HCT116 (cell line): ENCODE measurements at regions not wholly inside any gene's neighbourhood (a gene's known extent, or its start where the extent isn't known, plus 50 kb on each side); places are given as distances from the start of the nearest gene placed in this dataset.

ENCODE experiments used
- EZH2phosphoT487 ChIP-seq: fragments of 200-600 bp; IDR thresholded peaks from 2 replicates; pipeline ENCODE4 v1.6.1; 2018; ENCODE audit warnings: antibody characterized with exemption, borderline replicate concordance
- POLR2AphosphoS5 ChIP-seq: IDR thresholded peaks from 2 replicates; pipeline ENCODE4 v1.6.1; 2011; ENCODE audit warnings: mild to moderate bottlenecking, low read depth, low read length, moderate library complexity
- ZNF274 ChIP-seq: fragments of 200-500 bp; sonication (Bioruptor generic); IDR thresholded peaks from 2 replicates; pipeline ENCODE4 v1.6.1; 2014; ENCODE audit warnings: mild to moderate bottlenecking, low read depth, low read length, inconsistent platforms
- TF ChIP-seq, protein P1 (sequence below), 3 experiments: fragments of 200-600 bp in 1 of 3; sonication (generic) in 1 of 3; IDR thresholded peaks in 2 of 3; conservative IDR thresholded peaks in 1 of 3; 2 replicates each; pipeline ENCODE4 v1.5.1; 2012 to 2017; ENCODE audit warnings: low read depth in 2 of 3, low read length in 2 of 3, antibody characterized with exemption in 1 of 3, borderline replicate concordance in 1 of 3, control low read depth in 1 of 3, mild to moderate bottlenecking in 1 of 3, mixed read lengths in 1 of 3, mixed run types in 1 of 3, moderate library complexity in 1 of 3; ENCODE audit not compliant: insufficient read depth in 1 of 3
- TF ChIP-seq, protein P2 (sequence below): IDR thresholded peaks from 2 replicates; pipeline ENCODE4 v1.6.1; 2011; ENCODE audit warnings: mild to moderate bottlenecking, low read length, moderate library complexity; ENCODE audit not compliant: insufficient replicate concordance; ENCODE audit errors: extremely low read depth
- TF ChIP-seq, protein P3 (sequence below): IDR thresholded peaks from 2 replicates; pipeline ENCODE4 v1.6.1; 2012

DNA sequence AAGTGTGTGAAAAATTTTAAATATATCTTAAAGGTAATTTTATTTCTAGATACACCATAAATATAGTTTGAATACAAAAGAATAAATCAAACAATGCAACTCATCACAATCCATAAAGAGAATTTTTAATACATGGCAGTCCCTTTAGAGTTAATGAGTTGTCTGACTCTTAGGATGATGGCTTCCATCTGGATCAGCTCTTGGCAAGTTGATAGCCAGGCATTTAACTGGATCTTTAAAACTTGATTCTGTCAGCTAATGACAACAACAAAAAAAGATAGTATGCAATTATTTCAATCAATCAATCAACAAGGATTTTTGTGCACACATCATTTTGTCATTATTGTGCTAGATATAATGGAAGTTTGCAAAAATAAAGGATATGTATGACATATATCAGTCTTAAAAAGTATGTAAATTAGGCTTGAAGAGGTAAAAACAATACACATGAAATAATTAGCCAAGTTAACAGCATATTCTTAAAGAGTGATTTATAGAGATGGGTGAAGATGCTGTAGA is 174.9 kb upstream of the PCDH18 start:
- no peak for TF ChIP-seq ZNF274
- TF ChIP-seq, protein P1, sequence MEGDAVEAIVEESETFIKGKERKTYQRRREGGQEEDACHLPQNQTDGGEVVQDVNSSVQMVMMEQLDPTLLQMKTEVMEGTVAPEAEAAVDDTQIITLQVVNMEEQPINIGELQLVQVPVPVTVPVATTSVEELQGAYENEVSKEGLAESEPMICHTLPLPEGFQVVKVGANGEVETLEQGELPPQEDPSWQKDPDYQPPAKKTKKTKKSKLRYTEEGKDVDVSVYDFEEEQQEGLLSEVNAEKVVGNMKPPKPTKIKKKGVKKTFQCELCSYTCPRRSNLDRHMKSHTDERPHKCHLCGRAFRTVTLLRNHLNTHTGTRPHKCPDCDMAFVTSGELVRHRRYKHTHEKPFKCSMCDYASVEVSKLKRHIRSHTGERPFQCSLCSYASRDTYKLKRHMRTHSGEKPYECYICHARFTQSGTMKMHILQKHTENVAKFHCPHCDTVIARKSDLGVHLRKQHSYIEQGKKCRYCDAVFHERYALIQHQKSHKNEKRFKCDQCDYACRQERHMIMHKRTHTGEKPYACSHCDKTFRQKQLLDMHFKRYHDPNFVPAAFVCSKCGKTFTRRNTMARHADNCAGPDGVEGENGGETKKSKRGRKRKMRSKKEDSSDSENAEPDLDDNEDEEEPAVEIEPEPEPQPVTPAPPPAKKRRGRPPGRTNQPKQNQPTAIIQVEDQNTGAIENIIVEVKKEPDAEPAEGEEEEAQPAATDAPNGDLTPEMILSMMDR (IDR thresholded peaks at IDR 0.05 in 2 of 3, conservative IDR thresholded peaks at IDR 0.05 in 1 of 3; ENCODE audit: borderline replicate concordance in 1 of 3, insufficient read depth in 1 of 3, low read depth in 2 of 3, low read length in 2 of 3): no peak
- TF ChIP-seq, protein P2, sequence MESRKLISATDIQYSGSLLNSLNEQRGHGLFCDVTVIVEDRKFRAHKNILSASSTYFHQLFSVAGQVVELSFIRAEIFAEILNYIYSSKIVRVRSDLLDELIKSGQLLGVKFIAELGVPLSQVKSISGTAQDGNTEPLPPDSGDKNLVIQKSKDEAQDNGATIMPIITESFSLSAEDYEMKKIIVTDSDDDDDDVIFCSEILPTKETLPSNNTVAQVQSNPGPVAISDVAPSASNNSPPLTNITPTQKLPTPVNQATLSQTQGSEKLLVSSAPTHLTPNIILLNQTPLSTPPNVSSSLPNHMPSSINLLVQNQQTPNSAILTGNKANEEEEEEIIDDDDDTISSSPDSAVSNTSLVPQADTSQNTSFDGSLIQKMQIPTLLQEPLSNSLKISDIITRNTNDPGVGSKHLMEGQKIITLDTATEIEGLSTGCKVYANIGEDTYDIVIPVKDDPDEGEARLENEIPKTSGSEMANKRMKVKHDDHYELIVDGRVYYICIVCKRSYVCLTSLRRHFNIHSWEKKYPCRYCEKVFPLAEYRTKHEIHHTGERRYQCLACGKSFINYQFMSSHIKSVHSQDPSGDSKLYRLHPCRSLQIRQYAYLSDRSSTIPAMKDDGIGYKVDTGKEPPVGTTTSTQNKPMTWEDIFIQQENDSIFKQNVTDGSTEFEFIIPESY: no peak
- TF ChIP-seq, protein P3, sequence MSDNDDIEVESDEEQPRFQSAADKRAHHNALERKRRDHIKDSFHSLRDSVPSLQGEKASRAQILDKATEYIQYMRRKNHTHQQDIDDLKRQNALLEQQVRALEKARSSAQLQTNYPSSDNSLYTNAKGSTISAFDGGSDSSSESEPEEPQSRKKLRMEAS: no peak
- no peak for TF ChIP-seq POLR2AphosphoS5
- no peak for TF ChIP-seq EZH2phosphoT487
